ENCODE measurements at regions not wholly inside any gene's neighbourhood (a gene's known extent, or its start where the extent isn't known, plus 50 kb on each side); places are given as distances from the start of the nearest gene placed in this dataset.

- Mint-ChIP-seq H3K4me3 (no peak overlapping the region), H3K27ac (no peak overlapping the region), H3K36me3 (ENCODE audit: low read depth) (no peaks in the 10 kb centered on the region), H3K27me3 (no peaks in the 10 kb centered on the region), H3K9me3 (peaks cover 6% of the 10 kb centered on the region), H3K4me1 (peaks cover 4% of the 10 kb centered on the region)
- DNase-seq = no peak
- no peak for ATAC-seq
Measured at GRCh38 chr10:78938695-78939672, 129.8 kb upstream of the ZMIZ1 start.

- Mint-ChIP-seq H3K27ac (no peak overlapping the region), H3K4me1 (peaks cover 8% of the 10 kb centered on the region), H3K4me3 (no peak overlapping the region), H3K9me3 (peaks cover 6% of the 10 kb centered on the region), H3K36me3 (ENCODE audit: low read depth) (no peaks in the 10 kb centered on the region), H3K27me3 (no peaks in the 10 kb centered on the region)
- DNase-seq (no peak), ATAC-seq (no peak)
Measured at GRCh38 chr10:78942091-78942501, 126.7 kb upstream of the ZMIZ1 start.

GRCh38 chr10:78944723-78945312 is 123.9 kb upstream of the ZMIZ1 start:
- Mint-ChIP-seq H3K27me3 (no peaks in the 10 kb centered on the region), H3K4me3 (no peak overlapping the region), H3K27ac (no peak overlapping the region), H3K9me3 (peaks cover 6% of the 10 kb centered on the region), H3K4me1 (peaks cover 3% of the 10 kb centered on the region), H3K36me3 (ENCODE audit: low read depth) (no peaks in the 10 kb centered on the region)
- ATAC-seq (no peak), DNase-seq (no peak)

GRCh38 chr10:78945838-78946237 is 122.9 kb upstream of the ZMIZ1 start:
- H3K27ac Mint-ChIP-seq = no peak overlapping the region
- peaks cover 6% of the 10 kb centered on the region for H3K9me3 Mint-ChIP-seq
- DNase-seq (no peak), ATAC-seq (no peak)
- H3K36me3 Mint-ChIP-seq (ENCODE audit: low read depth) = no peaks in the 10 kb centered on the region
- no peak overlapping the region for H3K4me3 Mint-ChIP-seq
- peaks cover 3% of the 10 kb centered on the region for H3K4me1 Mint-ChIP-seq
- H3K27me3 Mint-ChIP-seq = no peaks in the 10 kb centered on the region

- Mint-ChIP-seq H3K4me1 (peaks cover 3% of the 10 kb centered on the region), H3K27ac (no peak overlapping the region), H3K27me3 (no peaks in the 10 kb centered on the region), H3K9me3 (peaks cover 6% of the 10 kb centered on the region), H3K4me3 (no peak overlapping the region), H3K36me3 (ENCODE audit: low read depth) (no peaks in the 10 kb centered on the region)
- ATAC-seq (no peak), DNase-seq (no peak)
Measured at GRCh38 chr10:78947226-78947625, 121.5 kb upstream of the ZMIZ1 start.

- H3K27me3 Mint-ChIP-seq = no peaks in the 10 kb centered on the region
- ATAC-seq (no peak), DNase-seq (no peak)
- H3K4me1 Mint-ChIP-seq = peaks cover 3% of the 10 kb centered on the region
- H3K4me3 Mint-ChIP-seq = no peak overlapping the region
- H3K27ac Mint-ChIP-seq = no peak overlapping the region
- H3K36me3 Mint-ChIP-seq (ENCODE audit: low read depth) = no peaks in the 10 kb centered on the region
- H3K9me3 Mint-ChIP-seq = peaks cover 4% of the 10 kb centered on the region
Measured at GRCh38 chr10:78947733-78948132, 121.0 kb upstream of the ZMIZ1 start.

GRCh38 chr10:78948621-78949030 is 120.1 kb upstream of the ZMIZ1 start:
- no peak overlapping the region for H3K4me3 Mint-ChIP-seq
- no peak for DNase-seq
- ATAC-seq = no peak
- no peaks in the 10 kb centered on the region for H3K9me3 Mint-ChIP-seq
- H3K27ac Mint-ChIP-seq = no peak overlapping the region
- peaks cover 3% of the 10 kb centered on the region for H3K4me1 Mint-ChIP-seq
- no peaks in the 10 kb centered on the region for H3K27me3 Mint-ChIP-seq
- no peaks in the 10 kb centered on the region for H3K36me3 Mint-ChIP-seq (ENCODE audit: low read depth)

- H3K9me3 Mint-ChIP-seq = no peaks in the 10 kb centered on the region
- no peaks in the 10 kb centered on the region for H3K4me1 Mint-ChIP-seq
- ATAC-seq (no peak), DNase-seq (no peak)
- H3K27ac Mint-ChIP-seq = no peak overlapping the region
- no peak overlapping the region for H3K4me3 Mint-ChIP-seq
- H3K36me3 Mint-ChIP-seq (ENCODE audit: low read depth) = no peaks in the 10 kb centered on the region
- H3K27me3 Mint-ChIP-seq = no peaks in the 10 kb centered on the region
Measured at GRCh38 chr10:78950656-78951587, 117.8 kb upstream of the ZMIZ1 start.

- no peaks in the 10 kb centered on the region for H3K4me1 Mint-ChIP-seq
- ATAC-seq (no peak), DNase-seq (no peak)
- no peaks in the 10 kb centered on the region for H3K27me3 Mint-ChIP-seq
- no peaks in the 10 kb centered on the region for H3K9me3 Mint-ChIP-seq
- H3K27ac Mint-ChIP-seq = no peak overlapping the region
- no peaks in the 10 kb centered on the region for H3K36me3 Mint-ChIP-seq (ENCODE audit: low read depth)
- H3K4me3 Mint-ChIP-seq = no peak overlapping the region
Measured at GRCh38 chr10:78952030-78952429, 116.7 kb upstream of the ZMIZ1 start.

GRCh38 chr10:78952686-78953085 is 116.1 kb upstream of the ZMIZ1 start:
- Mint-ChIP-seq H3K4me1 (no peaks in the 10 kb centered on the region), H3K36me3 (ENCODE audit: low read depth) (no peaks in the 10 kb centered on the region), H3K9me3 (no peaks in the 10 kb centered on the region), H3K27me3 (no peaks in the 10 kb centered on the region), H3K4me3 (no peak overlapping the region), H3K27ac (no peak overlapping the region)
- ATAC-seq = no peak
- no peak for DNase-seq

- ATAC-seq (no peak), DNase-seq (no peak)
- no peaks in the 10 kb centered on the region for H3K36me3 Mint-ChIP-seq (ENCODE audit: low read depth)
- H3K4me1 Mint-ChIP-seq = no peaks in the 10 kb centered on the region
- H3K4me3 Mint-ChIP-seq = no peak overlapping the region
- H3K27ac Mint-ChIP-seq = no peak overlapping the region
- H3K9me3 Mint-ChIP-seq = no peaks in the 10 kb centered on the region
- no peaks in the 10 kb centered on the region for H3K27me3 Mint-ChIP-seq
Measured at GRCh38 chr10:78953113-78953798, 115.5 kb upstream of the ZMIZ1 start.

GRCh38 chr10:78953799-78954297 is 114.9 kb upstream of the ZMIZ1 start:
- no peaks in the 10 kb centered on the region for H3K4me1 Mint-ChIP-seq
- ATAC-seq = no peak
- H3K4me3 Mint-ChIP-seq = no peak overlapping the region
- H3K27ac Mint-ChIP-seq = no peak overlapping the region
- H3K9me3 Mint-ChIP-seq = no peaks in the 10 kb centered on the region
- H3K27me3 Mint-ChIP-seq = no peaks in the 10 kb centered on the region
- DNase-seq = no peak
- no peaks in the 10 kb centered on the region for H3K36me3 Mint-ChIP-seq (ENCODE audit: low read depth)

- ATAC-seq (no peak), DNase-seq (no peak)
- Mint-ChIP-seq H3K9me3 (no peaks in the 10 kb centered on the region), H3K27ac (no peak overlapping the region), H3K36me3 (ENCODE audit: low read depth) (no peaks in the 10 kb centered on the region), H3K27me3 (no peaks in the 10 kb centered on the region), H3K4me1 (no peaks in the 10 kb centered on the region), H3K4me3 (no peak overlapping the region)
Measured at GRCh38 chr10:78954689-78955088, 114.1 kb upstream of the ZMIZ1 start.

GRCh38 chr10:78955206-78955605 is 113.6 kb upstream of the ZMIZ1 start:
- H3K4me3 Mint-ChIP-seq = no peak overlapping the region
- H3K9me3 Mint-ChIP-seq = no peaks in the 10 kb centered on the region
- no peaks in the 10 kb centered on the region for H3K27me3 Mint-ChIP-seq
- no peaks in the 10 kb centered on the region for H3K36me3 Mint-ChIP-seq (ENCODE audit: low read depth)
- no peaks in the 10 kb centered on the region for H3K4me1 Mint-ChIP-seq
- no peak overlapping the region for H3K27ac Mint-ChIP-seq
- DNase-seq (no peak), ATAC-seq (no peak)

Measured in activated naive CD8-positive, alpha-beta T cell treated with anti-CD3 and anti-CD28 coated beads, Interleukin-2, amount 50 U/mL, for 24 hours (primary cell).